ENCODE measurements at regions not wholly inside any gene's neighbourhood (a gene's known extent, or its start where the extent isn't known, plus 50 kb on each side); places are given as distances from the start of the nearest gene placed in this dataset.

GRCh38 chr2:196431076-196431475 is 208.4 kb upstream of the CCDC150 start:
- in situ Hi-C loops (cut with MboI; ENCODE audit: low sequenced_read_pairs) = no loop called here

DNA sequence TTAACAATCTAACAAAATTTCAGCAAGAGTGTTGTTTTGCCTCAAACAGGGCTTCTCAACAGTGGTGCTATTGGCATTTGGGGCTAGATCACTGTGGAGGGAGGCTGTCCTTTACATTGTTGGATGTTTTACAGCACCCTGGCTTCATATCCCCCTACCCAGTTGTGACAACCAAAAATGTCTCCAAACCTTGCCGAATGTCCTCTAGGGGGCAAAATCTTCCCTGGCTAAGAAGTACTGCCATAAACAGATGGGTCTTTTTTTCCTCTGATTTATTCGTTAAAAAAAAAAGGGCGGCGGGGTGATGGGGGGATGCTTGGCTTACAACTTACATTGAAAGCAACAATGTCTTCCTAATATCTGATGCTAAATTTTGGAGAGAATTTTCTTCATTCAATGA is 207.6 kb upstream of the CCDC150 start:
- in situ Hi-C loops (cut with MboI; ENCODE audit: low sequenced_read_pairs) = no loop called here

DNA sequence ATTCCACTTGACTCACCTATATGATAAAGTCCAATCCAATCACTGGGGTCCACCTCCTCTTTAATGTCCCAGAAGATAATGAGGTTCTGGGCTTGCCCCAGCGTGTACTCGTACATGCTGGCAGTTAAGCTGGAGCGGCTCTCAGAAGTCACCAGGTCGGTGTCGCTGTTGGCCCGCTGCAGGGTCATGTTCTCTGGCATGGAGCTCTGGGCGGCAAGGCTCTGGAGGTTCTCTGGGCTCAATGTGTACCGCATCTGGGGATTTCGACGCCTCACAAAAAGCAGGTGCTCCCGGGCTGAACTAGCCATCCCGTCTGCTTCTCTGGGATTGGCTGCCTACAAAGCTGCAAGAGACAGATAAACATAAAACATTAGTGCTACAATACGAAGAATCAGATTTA is 206.4 kb upstream of the CCDC150 start:
- in situ Hi-C loops (cut with MboI; ENCODE audit: low sequenced_read_pairs) = no loop called here

GRCh38 chr2:196434217-196434616 is 205.3 kb upstream of the CCDC150 start:
- in situ Hi-C loops (cut with MboI; ENCODE audit: low sequenced_read_pairs) = no loop called here

DNA sequence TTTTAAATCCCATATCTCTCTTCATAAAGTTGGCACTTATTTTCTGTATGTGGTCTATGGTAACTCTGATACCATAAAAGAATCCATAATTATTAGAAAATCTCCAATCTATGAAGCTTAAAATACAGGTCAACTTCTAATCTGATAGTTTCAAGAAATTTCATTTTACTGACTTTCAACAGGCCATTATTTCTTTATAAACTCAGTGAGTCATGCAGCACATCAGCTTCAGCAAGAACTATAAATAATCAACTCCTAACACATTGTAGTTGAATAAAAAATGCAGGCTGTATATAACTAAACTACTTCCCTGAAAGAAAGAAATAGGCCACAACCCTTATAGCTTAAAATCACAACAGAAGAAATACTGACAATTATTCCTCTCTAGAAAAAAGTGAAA is 204.3 kb upstream of the CCDC150 start:
- in situ Hi-C loops (cut with MboI; ENCODE audit: low sequenced_read_pairs) = no loop called here

- in situ Hi-C loops (cut with MboI; ENCODE audit: low sequenced_read_pairs) = no loop called here
These were observed 201.9 kb upstream of the CCDC150 start for GRCh38 chr2:196437626-196438025.

- in situ Hi-C loops (cut with MboI; ENCODE audit: low sequenced_read_pairs) = no loop called here
These were observed 199.8 kb upstream of the CCDC150 start for GRCh38 chr2:196439760-196440159.

DNA sequence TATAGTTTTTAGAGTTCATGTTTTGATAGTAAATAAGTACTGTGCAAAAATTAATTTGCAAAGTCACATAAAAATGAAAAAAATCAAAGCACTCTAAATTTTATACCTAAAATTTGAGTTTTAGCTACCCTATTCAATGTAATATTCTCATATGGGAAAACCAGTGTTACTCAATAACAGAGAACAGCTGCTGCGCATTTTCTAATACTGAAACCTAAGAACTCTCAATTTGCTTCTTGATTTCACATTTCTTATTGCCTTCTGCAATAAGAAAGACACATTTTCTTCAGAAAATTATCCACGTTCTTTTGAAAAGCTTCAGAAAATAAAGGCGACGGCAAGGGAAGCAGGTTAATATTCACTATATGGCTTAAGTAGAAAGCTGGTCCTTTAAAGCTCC is 199.1 kb upstream of the CCDC150 start:
- in situ Hi-C loops (cut with MboI; ENCODE audit: low sequenced_read_pairs) = no loop called here

DNA sequence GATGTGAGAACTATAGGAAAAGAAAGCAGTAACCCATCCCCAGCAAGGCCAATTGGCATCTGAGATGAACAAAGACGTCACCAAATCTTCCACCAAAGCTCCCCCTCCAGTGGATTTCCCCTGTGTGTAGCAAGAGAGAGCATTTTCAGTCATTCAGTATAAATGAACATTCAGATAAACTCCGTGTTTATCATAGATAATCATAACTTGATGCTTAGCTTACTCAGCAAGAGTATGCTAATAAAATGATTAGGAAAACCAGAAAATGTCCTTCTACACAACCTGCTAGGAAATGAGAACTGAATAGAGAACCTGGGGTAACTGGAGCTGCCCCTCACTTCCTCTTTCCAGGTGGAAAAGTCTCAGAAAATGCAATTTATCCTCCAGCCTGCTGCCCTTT is 198.0 kb upstream of the CCDC150 start:
- in situ Hi-C loops (cut with MboI; ENCODE audit: low sequenced_read_pairs) = no loop called here

GRCh38 chr2:196442211-196442610 is 197.3 kb upstream of the CCDC150 start:
- in situ Hi-C loops (cut with MboI; ENCODE audit: low sequenced_read_pairs) = no loop called here

GRCh38 chr2:196444442-196444841 is 195.1 kb upstream of the CCDC150 start:
- in situ Hi-C loops (cut with MboI; ENCODE audit: low sequenced_read_pairs) = no loop called here

DNA sequence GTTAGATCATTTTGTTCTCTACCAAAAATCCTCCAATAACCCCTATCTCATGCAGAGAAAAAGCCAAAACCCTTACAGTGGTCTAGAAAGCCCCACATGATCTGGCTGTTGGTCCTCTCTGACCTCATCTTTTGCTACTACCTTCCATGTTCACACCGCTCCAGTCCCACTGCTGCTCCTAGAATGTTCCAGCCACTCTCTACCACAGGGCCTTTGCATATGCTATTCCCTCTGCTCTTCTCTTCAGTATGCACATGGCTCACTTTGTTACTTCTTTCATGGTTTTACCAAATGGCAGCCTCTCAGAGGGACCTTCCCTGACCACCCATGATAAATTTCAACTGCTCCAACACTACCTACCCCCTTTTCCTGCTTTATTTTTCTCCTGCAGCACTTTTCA is 193.5 kb upstream of the CCDC150 start:
- in situ Hi-C loops (cut with MboI; ENCODE audit: low sequenced_read_pairs) = no loop called here

- in situ Hi-C loops (cut with MboI; ENCODE audit: low sequenced_read_pairs) = no loop called here
These were observed 191.0 kb upstream of the CCDC150 start for GRCh38 chr2:196448407-196449079.

DNA sequence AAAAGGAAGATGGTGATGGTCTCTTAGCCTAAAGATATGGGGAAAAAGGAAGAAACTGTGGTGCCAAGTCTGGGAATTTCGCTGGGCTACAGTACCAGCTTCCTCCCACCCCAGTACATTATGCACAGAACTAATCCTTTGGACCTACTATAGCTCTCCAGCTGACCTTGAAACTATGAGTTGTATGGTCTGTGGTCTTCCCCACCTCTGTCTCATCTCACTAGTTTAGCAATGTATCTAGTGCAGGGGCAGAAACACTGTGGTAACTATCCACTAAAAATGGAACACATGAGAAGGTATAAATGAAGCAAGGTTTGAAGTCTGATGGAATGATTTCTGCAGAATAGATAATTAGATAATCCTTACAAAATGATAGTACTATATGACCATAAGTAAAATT is 190.4 kb upstream of the CCDC150 start:
- in situ Hi-C loops (cut with MboI; ENCODE audit: low sequenced_read_pairs) = no loop called here

- in situ Hi-C loops (cut with MboI; ENCODE audit: low sequenced_read_pairs) = no loop called here
These were observed 186.8 kb upstream of the CCDC150 start for GRCh38 chr2:196452758-196453157.

DNA sequence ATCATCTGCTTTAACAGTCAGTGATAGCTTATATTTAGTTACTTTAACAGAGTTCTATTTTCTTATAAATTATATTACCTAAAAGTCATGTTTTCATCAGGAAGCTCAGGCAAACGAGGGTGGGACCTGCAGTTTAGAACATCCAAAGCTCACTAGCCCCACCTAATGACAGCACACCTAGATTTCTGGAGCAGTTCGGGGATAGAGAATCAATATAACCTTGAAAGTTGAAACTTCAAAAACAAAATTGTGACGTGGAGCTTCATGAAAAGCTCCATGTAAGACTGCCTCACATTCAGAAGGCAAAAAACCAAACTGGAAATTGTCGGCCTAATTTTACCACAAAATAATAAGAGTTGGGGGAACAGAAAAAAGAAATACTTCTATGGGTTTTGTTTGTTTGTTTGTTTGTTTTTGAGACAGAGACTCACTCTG is 185.9 kb upstream of the CCDC150 start:
- in situ Hi-C loops (cut with MboI; ENCODE audit: low sequenced_read_pairs) = no loop called here

GRCh38 chr2:196454492-196454891 is 185.0 kb upstream of the CCDC150 start:
- in situ Hi-C loops (cut with MboI; ENCODE audit: low sequenced_read_pairs) = no loop called here

- in situ Hi-C loops (cut with MboI; ENCODE audit: low sequenced_read_pairs) = no loop called here
These were observed 180.0 kb upstream of the CCDC150 start for GRCh38 chr2:196459539-196459938.

DNA sequence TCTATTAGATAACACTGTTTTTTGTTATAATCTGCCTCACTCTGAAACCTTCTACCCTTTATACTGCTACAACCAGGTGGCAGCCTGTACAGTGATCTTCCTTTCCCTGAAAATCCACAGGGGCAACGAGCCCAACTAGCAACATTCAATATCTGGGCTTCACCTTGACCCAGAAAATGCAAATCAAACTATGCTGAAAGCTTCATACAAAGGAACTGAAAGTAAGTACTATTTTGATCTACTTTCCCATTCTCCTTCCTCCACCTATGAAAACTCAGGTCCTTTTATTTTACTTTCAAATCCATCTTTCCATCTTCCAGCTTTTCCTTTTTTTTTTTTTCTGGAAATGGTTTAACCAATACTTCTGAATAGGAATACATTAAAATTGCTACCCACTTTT is 175.8 kb upstream of the CCDC150 start:
- in situ Hi-C loops (cut with MboI; ENCODE audit: low sequenced_read_pairs) = no loop called here

DNA sequence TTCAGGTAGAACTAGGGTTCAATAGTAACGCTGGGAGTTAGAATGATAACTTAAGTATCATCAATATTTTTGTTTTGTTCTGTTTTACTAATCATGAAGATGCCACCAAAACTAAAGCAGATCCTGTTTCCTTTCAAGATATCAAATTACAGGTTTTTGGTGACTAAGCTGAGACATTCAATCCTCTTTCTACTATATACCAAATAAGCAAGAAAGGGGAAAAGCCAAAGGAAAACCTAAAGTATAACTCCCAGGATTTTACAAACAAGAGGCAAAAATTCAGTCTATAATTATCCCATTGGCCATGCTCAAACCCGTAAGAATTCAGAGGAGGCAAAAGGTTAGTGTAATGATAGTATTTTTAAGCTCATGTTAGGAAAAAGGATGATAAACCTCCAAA is 175.2 kb upstream of the CCDC150 start:
- in situ Hi-C loops (cut with MboI; ENCODE audit: low sequenced_read_pairs) = no loop called here

DNA sequence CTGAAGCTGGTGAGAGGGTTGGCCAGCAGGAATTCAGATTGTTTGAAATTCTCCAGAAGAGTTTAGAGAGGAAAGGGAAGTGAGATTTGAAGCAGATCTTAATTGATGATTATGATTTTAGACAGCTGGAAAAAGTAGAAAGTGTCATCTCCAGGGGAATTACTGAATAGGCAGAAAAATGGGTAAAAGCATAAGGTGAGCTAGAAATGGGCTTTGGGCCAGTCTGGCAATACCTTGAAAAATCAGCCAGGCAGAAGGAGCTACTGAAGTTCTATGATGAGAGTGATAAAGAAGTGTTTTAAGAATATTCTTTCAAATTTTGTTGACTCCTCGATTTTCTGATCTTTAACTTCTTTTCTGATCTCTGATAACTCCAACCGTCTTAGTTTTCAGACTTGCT is 172.9 kb upstream of the CCDC150 start:
- in situ Hi-C loops (cut with MboI; ENCODE audit: low sequenced_read_pairs) = no loop called here

GRCh38 chr2:196468394-196468793 is 171.1 kb upstream of the CCDC150 start:
- in situ Hi-C loops (cut with MboI; ENCODE audit: low sequenced_read_pairs) = no loop called here

GRCh38 chr2:196473617-196474016 is 165.9 kb upstream of the CCDC150 start:
- in situ Hi-C loops (cut with MboI; ENCODE audit: low sequenced_read_pairs) = no loop called here
